ENCODE measurements at regions not wholly inside any gene's neighbourhood (a gene's known extent, or its start where the extent isn't known, plus 50 kb on each side); places are given as distances from the start of the nearest gene placed in this dataset.

GRCh38 chr3:187914231-187914630 is 169.0 kb upstream of the BCL6 start:
- CTCF ChIA-PET = interaction anchor here (0.8 to 1.8 kb wide), 2 partner anchors 25 to 174 kb away, joined by 3 read pairs; no protein-coding TSS in a partner anchor
- 42% methylated on average over 7 of the region's 7 CpGs for WGBS (ENCODE audit: insufficient coverage, insufficient replicate concordance, low lambda C conversion rate, missing lambda C conversion rate)
- no peak overlapping the region for H3K4me2 ChIP-seq (ENCODE audit: control insufficient read depth, insufficient read depth)

GRCh38 chr3:187916072-187916471 is 170.8 kb upstream of the BCL6 start:
- CTCF ChIA-PET = interaction anchor here (1.8 kb wide), 1 partner anchor 167 kb away, joined by 7 read pairs; no protein-coding TSS in a partner anchor
- H3K4me1 ChIP-seq (ENCODE audit: control insufficient read depth, insufficient read depth, low read length) = peaks cover 16% of the 10 kb centered on the region
- intact Hi-C loops (cut with micrococcal nuclease; ENCODE audit: unreplicated experiment) = loop anchor here (5.0 kb wide), 1 partner anchor 114 kb away; no protein-coding TSS in a partner anchor

More at GRCh38 chr3:187914231-187914630, 169.0 kb upstream of the BCL6 start:
- peaks cover 0 to 6% of the 10 kb centered on the region in 2 experiments; a peak in 3 of 4 replicates for H3K27me3 ChIP-seq (replicated peaks in 1 of 2; ENCODE audit: control insufficient read depth in 2 of 2, insufficient read depth in 2 of 2, low read length in 1 of 2)
- H3K4me1 ChIP-seq (ENCODE audit: control insufficient read depth, insufficient read depth, low read length) = peaks cover 8% of the 10 kb centered on the region; the same call in 1 of the 2 replicates
- SMC1A ChIA-PET (ENCODE audit: uncharacterized antibody, unreplicated experiment) = interaction anchor here (0.6 to 1.3 kb wide), 2 partner anchors 36 to 87 kb away, joined by 3 read pairs; no protein-coding TSS in a partner anchor
- intact Hi-C loops (cut with micrococcal nuclease; ENCODE audit: unreplicated experiment) = no loop called here
- TF ChIP-seq RAD51 (IDR thresholded peaks at IDR 0.05) = no peak
- TF ChIP-seq USF1 (IDR thresholded peaks at IDR 0.05; ENCODE audit: borderline replicate concordance, extremely low read length, insufficient read depth, low read depth, low read length) = no peak
- TF ChIP-seq CREB1 (IDR thresholded peaks at IDR 0.05; ENCODE audit: low read depth) = no peak
- no peak for TF ChIP-seq HDGF (IDR thresholded peaks at IDR 0.05)
- POLR2A ChIA-PET = no interaction called here
- H3K36me3 ChIP-seq (ENCODE audit: control insufficient read depth in 2 of 2, insufficient read depth in 2 of 2, low read length in 1 of 2) = no peaks in the 10 kb centered on the region
- H4K20me1 ChIP-seq (ENCODE audit: control insufficient read depth, insufficient read depth) = no peaks in the 10 kb centered on the region
- no peak overlapping the region for H3K27ac ChIP-seq (ENCODE audit: control insufficient read depth, insufficient read depth)
- H3K79me2 ChIP-seq (ENCODE audit: control insufficient read depth, insufficient read depth, low read length) = no peaks in the 10 kb centered on the region
- no peak overlapping the region for H3K4me3 ChIP-seq
- no peaks in the 10 kb centered on the region for H3K9me3 ChIP-seq (replicated peaks; ENCODE audit: control insufficient read depth, insufficient read depth, low read length)
- no peak for DNase-seq (ENCODE audit: low read depth, low spot score)
- H3K9ac ChIP-seq (ENCODE audit: control insufficient read depth, insufficient read depth, low read length) = no peak overlapping the region
- RAD21 ChIA-PET (ENCODE audit: unreplicated experiment) = interaction anchor here (0.7 kb wide), 1 partner anchor 167 kb away, joined by 3 read pairs; no protein-coding TSS in a partner anchor
- no TSS peak for BruUV-seq (replicated peaks)
- H2AFZ ChIP-seq (ENCODE audit: control insufficient read depth, low read depth, low read length) = no peak overlapping the region
- no peak for FAIRE-seq
- no peak for ATAC-seq
- in situ Hi-C loops (cut with MboI) = no loop called here

More at GRCh38 chr3:187916072-187916471, 170.8 kb upstream of the BCL6 start:
- Histone ChIP-seq H2AFZ (ENCODE audit: control insufficient read depth, low read depth, low read length) (no peak overlapping the region), H3K27me3 (replicated peaks in 1 of 2; ENCODE audit: control insufficient read depth in 2 of 2, insufficient read depth in 2 of 2, low read length in 1 of 2) (peaks cover 0 to 2% of the 10 kb centered on the region in 2 experiments; a peak in 3 of 4 replicates), H3K79me2 (ENCODE audit: control insufficient read depth, insufficient read depth, low read length) (no peaks in the 10 kb centered on the region), H3K4me2 (ENCODE audit: control insufficient read depth, insufficient read depth) (no peak overlapping the region), H3K27ac (ENCODE audit: control insufficient read depth, insufficient read depth) (no peak overlapping the region), H3K9me3 (replicated peaks; ENCODE audit: control insufficient read depth, insufficient read depth, low read length) (no peaks in the 10 kb centered on the region), H3K4me3 (no peak overlapping the region), H4K20me1 (ENCODE audit: control insufficient read depth, insufficient read depth) (no peaks in the 10 kb centered on the region), H3K9ac (ENCODE audit: control insufficient read depth, insufficient read depth, low read length) (no peak overlapping the region), H3K36me3 (ENCODE audit: control insufficient read depth in 2 of 2, insufficient read depth in 2 of 2, low read length in 1 of 2) (no peaks in the 10 kb centered on the region)
- DNase-seq (ENCODE audit: low read depth, low spot score) (no peak), FAIRE-seq (no peak), ATAC-seq (no peak)
- in situ Hi-C loops (cut with MboI) = no loop called here
- BruUV-seq (replicated peaks) = no TSS peak
- ChIA-PET SMC1A (ENCODE audit: uncharacterized antibody, unreplicated experiment) (interaction anchor here (0.9 to 2.6 kb wide), 9 partner anchors 10 to 168 kb away, joined by 3 to 8 read pairs (median 3); no protein-coding TSS in a partner anchor), POLR2A (no interaction called here), RAD21 (ENCODE audit: unreplicated experiment) (no interaction called here)
- WGBS (ENCODE audit: insufficient coverage, insufficient replicate concordance, low lambda C conversion rate, missing lambda C conversion rate) = 2% methylated on average over 2 of the region's 2 CpGs
- TF ChIP-seq KLF5 (IDR thresholded peaks at IDR 0.05; ENCODE audit: partially characterized antibody) (no peak), RUNX3 (IDR thresholded peaks at IDR 0.05; ENCODE audit: low read length) (no peak), PML (IDR thresholded peaks at IDR 0.05; ENCODE audit: low read length) (no peak), KAT2A (conservative IDR thresholded peaks at IDR 0.05; ENCODE audit: control insufficient read depth, low read depth, low read length) (no peak), MXI1 (IDR thresholded peaks at IDR 0.05; ENCODE audit: low read depth, low read length) (no peak), KDM1A (IDR thresholded peaks at IDR 0.05; ENCODE audit: borderline replicate concordance) (no peak), BCL3 (IDR thresholded peaks at IDR 0.05; ENCODE audit: borderline replicate concordance, insufficient read depth, low read depth, low read length, poor library complexity, severe bottlenecking) (no peak), SUZ12 (IDR thresholded peaks at IDR 0.05; ENCODE audit: unreplicated experiment) (no peak)
